GM19035 (cell line): ENCODE measurements at regions not wholly inside any gene's neighbourhood (a gene's known extent, or its start where the extent isn't known, plus 50 kb on each side); places are given as distances from the start of the nearest gene placed in this dataset.
"Not testable (repeated sequence)": the region's sequence is repeated elsewhere in the genome, so short reads cannot be mapped to it uniquely, and the experiment has no call there.

Experiments used
- ATAC-seq: cut with Tn5 transposase; IDR thresholded peaks from one replicate; pipeline ENCODE4 v1.9.1; 2021; ENCODE audit not compliant: unreplicated experiment

GRCh38 chr20:6355754-6356451 is 233.1 kb upstream of the FERMT1 start:
- ATAC-seq, result no peak

GRCh38 chr20:6348908-6349307 is 226.1 kb upstream of the FERMT1 start:
- no peak for ATAC-seq

- no peak for ATAC-seq
These were observed 225.1 kb upstream of the FERMT1 start for GRCh38 chr20:6347916-6348315.

- no peak for ATAC-seq
These were observed 218.7 kb upstream of the FERMT1 start for GRCh38 chr20:6341491-6341890.

- ATAC-seq, result no peak
These were observed 216.3 kb upstream of the FERMT1 start for GRCh38 chr20:6339176-6339575.

- no peak for ATAC-seq
These were observed 210.3 kb upstream of the FERMT1 start for GRCh38 chr20:6333110-6333509.

GRCh38 chr20:6321235-6321634 is 198.4 kb upstream of the FERMT1 start:
- ATAC-seq, result not testable (repeated sequence)

- ATAC-seq, result no peak
These were observed 189.2 kb upstream of the FERMT1 start for GRCh38 chr20:6311841-6312655.

GRCh38 chr20:6311097-6311496 is 188.3 kb upstream of the FERMT1 start:
- no peak for ATAC-seq

- ATAC-seq, result no peak
These were observed 182.7 kb upstream of the FERMT1 start for GRCh38 chr20:6305536-6305935.

GRCh38 chr20:6302041-6302440 is 179.2 kb upstream of the FERMT1 start:
- no peak for ATAC-seq

- no peak for ATAC-seq
These were observed 176.6 kb upstream of the FERMT1 start for GRCh38 chr20:6299456-6299855.

GRCh38 chr20:6298049-6298448 is 175.2 kb upstream of the FERMT1 start:
- no peak for ATAC-seq

GRCh38 chr20:6295867-6296256 is 173.0 kb upstream of the FERMT1 start:
- no peak for ATAC-seq

- no peak for ATAC-seq
These were observed 172.5 kb upstream of the FERMT1 start for GRCh38 chr20:6295127-6295866.

- ATAC-seq, result no peak
These were observed 164.6 kb upstream of the FERMT1 start for GRCh38 chr20:6287471-6287870.

GRCh38 chr20:6282642-6283041 is 159.8 kb upstream of the FERMT1 start:
- no peak for ATAC-seq

GRCh38 chr20:6277661-6278240 is 154.9 kb upstream of the FERMT1 start:
- no peak for ATAC-seq

- not testable (repeated sequence) for ATAC-seq
These were observed 147.6 kb upstream of the FERMT1 start for GRCh38 chr20:6270404-6270803.

GRCh38 chr20:6269168-6269873 is 146.5 kb upstream of the FERMT1 start:
- no peak for ATAC-seq
